Suprapubic skin (tissue), 4 donors: ENCODE measurements at regions not wholly inside any gene's neighbourhood (a gene's known extent, or its start where the extent isn't known, plus 50 kb on each side); places are given as distances from the start of the nearest gene placed in this dataset.
A peak's percentile ranks its signal among the peaks of the same experiment; 100 is the strongest.

Experiments
- DNase-seq, 2 donors: peaks; one replicate each; pipeline ENCODE4 v3.0.0-alpha.2; 2019; ENCODE audit warnings: low spot score in 2 of 2
- H3K27ac ChIP-seq: fragments of 200-600 bp; sonication (generic); one replicate; pipeline ENCODE4 v1.5.1; 2019
- H3K27me3 ChIP-seq: fragments of 200-600 bp; sonication (generic); one replicate; pipeline ENCODE4 v1.5.1; 2019
- H3K36me3 ChIP-seq: fragments of 200-600 bp; sonication (generic); one replicate; pipeline ENCODE4 v1.5.1; 2019
- H3K4me1 ChIP-seq: fragments of 200-600 bp; sonication (generic); one replicate; pipeline ENCODE4 v1.5.1; 2019
- H3K4me3 ChIP-seq: fragments of 200-600 bp; sonication (generic); one replicate; pipeline ENCODE4 v1.5.1; 2019; ENCODE audit warnings: mild to moderate bottlenecking
- H3K9me3 ChIP-seq: fragments of 200-600 bp; sonication (generic); one replicate; pipeline ENCODE4 v1.5.1; 2019
- EP300 ChIP-seq: sonication (generic); formaldehyde crosslinking; IDR thresholded peaks from one replicate; pipeline ENCODE4 v1.6.1; 2017; ENCODE audit warnings: antibody characterized with exemption
- POLR2A ChIP-seq, 2 donors: fragments of 450-650 bp; IDR thresholded peaks; one replicate each; pipeline ENCODE4 v1.6.1; 2017; ENCODE audit warnings: antibody characterized with exemption in 2 of 2, mild to moderate bottlenecking in 2 of 2, moderate library complexity in 2 of 2
- POLR2AphosphoS5 ChIP-seq, 3 donors: sonication (generic); formaldehyde crosslinking; IDR thresholded peaks; one replicate each; pipeline ENCODE4 v1.6.1; 2017; ENCODE audit warnings: antibody characterized with exemption in 3 of 3
- WGBS: methylation state at CpG from one replicate; pipeline ENCODE4 v1.1.5; 2018; 5-methylcytosine and 5-hydroxymethylcytosine counted together
- TF ChIP-seq, protein P1 (sequence below), 2 donors: fragments of 200-600 bp in 1 of 2; fragments of 450-650 bp in 1 of 2; sonication (generic) in 1 of 2; IDR thresholded peaks; one replicate each; pipeline ENCODE4 v1.5.1; 2016 to 2019; ENCODE audit warnings: antibody characterized with exemption in 2 of 2, mild to moderate bottlenecking in 1 of 2, moderate library complexity in 1 of 2

DNA sequence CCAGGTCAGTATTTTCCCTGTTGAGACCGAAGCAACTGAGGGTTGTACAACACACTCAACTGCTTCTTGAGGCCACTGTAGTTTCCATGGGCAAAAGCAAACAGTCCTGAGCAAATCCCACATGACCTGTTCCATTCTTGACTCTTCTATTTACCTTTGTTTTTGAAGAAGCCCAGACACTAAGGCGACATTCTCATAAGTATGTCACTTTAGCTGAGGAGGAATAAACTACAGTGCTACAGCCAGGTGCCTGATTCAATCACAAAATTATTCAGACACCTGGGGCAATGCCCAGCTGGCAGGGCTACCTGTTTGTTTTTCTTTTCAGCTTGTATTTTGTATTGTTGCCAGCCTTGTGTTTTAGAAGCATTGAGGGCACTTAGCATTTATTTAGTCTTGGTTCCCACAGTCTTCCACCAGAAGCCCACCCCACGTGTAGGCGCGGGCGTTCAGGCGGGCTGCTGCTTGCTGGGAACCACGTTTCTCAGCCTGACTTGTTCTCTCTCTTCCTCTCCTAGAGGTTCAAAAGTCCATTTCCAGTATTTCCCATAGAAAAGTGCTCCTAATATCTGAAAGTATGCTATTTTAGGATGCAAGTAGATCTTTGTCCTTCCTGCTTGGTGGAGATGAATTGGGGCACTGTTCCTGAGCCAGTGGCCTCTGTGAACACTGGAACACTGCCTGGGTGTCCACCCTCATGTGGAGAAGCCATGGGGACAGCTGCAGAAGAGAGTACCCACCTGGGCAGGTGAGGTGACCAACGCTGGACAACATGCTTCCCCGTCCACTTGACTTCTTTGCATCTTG, 99.0 kb upstream of the COPS8 start:
- no peak overlapping the region for H3K4me3 ChIP-seq
- H3K27ac ChIP-seq, result no peak overlapping the region
- no peaks in the 10 kb centered on the region for H3K27me3 ChIP-seq
- TF ChIP-seq, protein P1, sequence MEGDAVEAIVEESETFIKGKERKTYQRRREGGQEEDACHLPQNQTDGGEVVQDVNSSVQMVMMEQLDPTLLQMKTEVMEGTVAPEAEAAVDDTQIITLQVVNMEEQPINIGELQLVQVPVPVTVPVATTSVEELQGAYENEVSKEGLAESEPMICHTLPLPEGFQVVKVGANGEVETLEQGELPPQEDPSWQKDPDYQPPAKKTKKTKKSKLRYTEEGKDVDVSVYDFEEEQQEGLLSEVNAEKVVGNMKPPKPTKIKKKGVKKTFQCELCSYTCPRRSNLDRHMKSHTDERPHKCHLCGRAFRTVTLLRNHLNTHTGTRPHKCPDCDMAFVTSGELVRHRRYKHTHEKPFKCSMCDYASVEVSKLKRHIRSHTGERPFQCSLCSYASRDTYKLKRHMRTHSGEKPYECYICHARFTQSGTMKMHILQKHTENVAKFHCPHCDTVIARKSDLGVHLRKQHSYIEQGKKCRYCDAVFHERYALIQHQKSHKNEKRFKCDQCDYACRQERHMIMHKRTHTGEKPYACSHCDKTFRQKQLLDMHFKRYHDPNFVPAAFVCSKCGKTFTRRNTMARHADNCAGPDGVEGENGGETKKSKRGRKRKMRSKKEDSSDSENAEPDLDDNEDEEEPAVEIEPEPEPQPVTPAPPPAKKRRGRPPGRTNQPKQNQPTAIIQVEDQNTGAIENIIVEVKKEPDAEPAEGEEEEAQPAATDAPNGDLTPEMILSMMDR (IDR thresholded peaks at IDR 0.05), result no peak
- TF ChIP-seq EP300 (no peak), POLR2AphosphoS5 (IDR thresholded peaks at IDR 0.05) (no peak), POLR2A (IDR thresholded peaks at IDR 0.05) (no peak)
- WGBS, result 82% methylated on average over 10 of the region's 10 CpGs
- DNase-seq, result no peak
- H3K9me3 ChIP-seq, result peaks cover 4% of the 10 kb centered on the region
- peaks cover 13% of the 10 kb centered on the region for H3K4me1 ChIP-seq
- H3K36me3 ChIP-seq, result no peaks in the 10 kb centered on the region

DNA sequence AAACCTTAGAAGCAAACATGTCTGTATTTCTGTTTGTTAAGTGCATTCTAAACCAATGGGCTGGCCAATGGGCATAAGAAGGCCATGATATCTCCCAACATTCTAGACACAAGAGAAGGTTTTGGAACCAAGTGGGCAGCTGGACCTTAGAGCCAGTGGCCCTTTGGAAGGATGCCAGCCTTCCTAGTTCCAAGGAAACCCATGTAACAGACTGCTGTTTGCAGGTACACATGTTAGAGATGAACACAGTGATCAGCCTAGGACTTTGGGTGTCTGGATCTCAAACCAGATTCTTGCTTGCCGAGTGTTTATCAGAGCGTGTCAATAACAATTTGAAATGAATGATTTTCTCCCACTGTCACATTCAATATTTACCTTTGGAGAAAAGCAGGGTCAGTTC, 97.5 kb upstream of the COPS8 start:
- peak overlapping the region; percentile 77 for H3K27ac ChIP-seq
- TF ChIP-seq POLR2AphosphoS5 (IDR thresholded peaks at IDR 0.05) (no peak), POLR2A (IDR thresholded peaks at IDR 0.05) (no peak), EP300 (no peak)
- TF ChIP-seq, protein P1 (IDR thresholded peaks at IDR 0.05), result no peak
- peaks cover 13% of the 10 kb centered on the region for H3K4me1 ChIP-seq
- H3K4me3 ChIP-seq, result no peak overlapping the region
- DNase-seq, result no peak
- H3K27me3 ChIP-seq, result no peaks in the 10 kb centered on the region
- peaks cover under 1% of the 10 kb centered on the region for H3K9me3 ChIP-seq
- H3K36me3 ChIP-seq, result no peaks in the 10 kb centered on the region
- 85% methylated on average over 2 of the region's 2 CpGs for WGBS

DNA sequence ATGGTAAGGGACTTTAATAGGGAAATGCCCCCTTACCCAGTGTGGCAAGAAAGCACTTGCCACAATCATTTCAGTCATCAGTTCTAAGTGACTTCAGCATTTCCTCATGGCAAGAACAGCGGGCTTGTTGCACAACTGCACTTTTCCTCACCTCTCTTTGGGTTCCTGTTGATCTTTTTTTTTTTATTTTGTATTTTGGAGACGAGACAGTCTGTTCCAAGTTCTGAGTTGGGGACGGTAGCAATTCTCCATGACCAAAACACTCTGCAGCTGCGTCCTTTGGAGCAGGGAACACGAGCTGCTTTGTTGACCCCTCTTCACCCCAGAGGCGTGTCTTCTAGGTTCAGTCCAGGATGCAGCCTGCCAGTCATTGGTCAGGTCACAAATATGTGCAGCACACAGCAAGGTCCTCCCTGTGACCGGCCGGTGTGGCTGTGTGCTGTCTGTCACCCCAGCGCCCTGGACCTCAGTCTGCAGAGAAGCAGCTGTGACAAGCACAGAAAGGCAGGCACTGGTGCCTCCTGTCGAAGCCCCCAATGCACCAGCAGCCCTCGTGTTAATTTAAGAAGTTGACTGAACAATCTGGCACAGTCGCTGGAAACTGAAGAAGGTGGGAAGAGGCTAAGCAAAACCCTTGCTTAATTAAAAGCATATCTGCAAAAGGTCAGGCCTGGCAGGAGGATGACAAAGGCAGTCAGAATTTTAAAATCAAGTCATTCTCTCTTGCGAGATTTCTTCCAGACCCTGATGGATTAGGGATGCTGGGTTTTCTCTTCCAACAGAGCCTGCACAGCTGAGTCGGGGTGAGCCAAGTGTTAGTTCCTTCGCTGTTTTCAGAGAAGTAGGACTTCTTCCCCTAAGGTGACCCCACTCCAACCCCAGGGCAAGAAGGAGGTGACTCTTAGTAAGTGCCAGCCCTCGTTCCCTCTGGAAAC, 96.7 kb upstream of the COPS8 start:
- TF ChIP-seq, protein P1 (IDR thresholded peaks at IDR 0.05), result no peak
- peak; percentile 69 for TF ChIP-seq EP300
- TF ChIP-seq POLR2A (IDR thresholded peaks at IDR 0.05), result no peak
- peak in 2 of 3 donors; percentile 12 to 81 for TF ChIP-seq POLR2AphosphoS5 (IDR thresholded peaks at IDR 0.05)
- 55% methylated on average over 16 of the region's 16 CpGs for WGBS
- H3K4me1 ChIP-seq, result peaks cover 13% of the 10 kb centered on the region
- no peaks in the 10 kb centered on the region for H3K9me3 ChIP-seq
- DNase-seq, result peak; percentile 86 to 91
- H3K27ac ChIP-seq, result peak overlapping the region; percentile 77
- no peaks in the 10 kb centered on the region for H3K36me3 ChIP-seq
- no peaks in the 10 kb centered on the region for H3K27me3 ChIP-seq
- no peak overlapping the region for H3K4me3 ChIP-seq

DNA sequence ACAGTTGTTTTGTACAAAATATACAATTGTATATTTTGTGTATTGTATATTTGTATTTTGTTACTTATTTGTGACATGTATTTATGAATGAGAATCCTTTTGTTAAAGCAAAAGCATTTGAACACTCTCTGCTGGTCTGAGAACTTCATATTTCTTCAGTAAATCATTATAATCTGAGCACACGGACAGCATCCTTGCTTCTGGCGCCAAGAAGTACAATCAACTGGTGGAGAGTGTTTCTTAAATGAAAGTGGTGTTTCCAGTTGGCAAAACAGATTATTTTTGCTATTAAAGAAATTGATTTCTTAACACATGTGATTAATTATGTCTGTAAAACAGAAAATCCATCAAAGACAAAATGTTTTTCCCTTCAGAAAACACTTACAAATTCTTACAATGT, 95.1 kb upstream of the COPS8 start:
- peaks cover 13% of the 10 kb centered on the region for H3K4me1 ChIP-seq
- no peak overlapping the region for H3K27ac ChIP-seq
- H3K27me3 ChIP-seq, result no peaks in the 10 kb centered on the region
- TF ChIP-seq EP300, result no peak
- TF ChIP-seq, protein P1 (IDR thresholded peaks at IDR 0.05), result no peak
- no peak for TF ChIP-seq POLR2A (IDR thresholded peaks at IDR 0.05)
- TF ChIP-seq POLR2AphosphoS5 (IDR thresholded peaks at IDR 0.05), result no peak
- no peaks in the 10 kb centered on the region for H3K36me3 ChIP-seq
- no peak overlapping the region for H3K4me3 ChIP-seq
- H3K9me3 ChIP-seq, result no peaks in the 10 kb centered on the region
- WGBS, result 36% methylated on average over 2 of the region's 2 CpGs
- no peak for DNase-seq

DNA sequence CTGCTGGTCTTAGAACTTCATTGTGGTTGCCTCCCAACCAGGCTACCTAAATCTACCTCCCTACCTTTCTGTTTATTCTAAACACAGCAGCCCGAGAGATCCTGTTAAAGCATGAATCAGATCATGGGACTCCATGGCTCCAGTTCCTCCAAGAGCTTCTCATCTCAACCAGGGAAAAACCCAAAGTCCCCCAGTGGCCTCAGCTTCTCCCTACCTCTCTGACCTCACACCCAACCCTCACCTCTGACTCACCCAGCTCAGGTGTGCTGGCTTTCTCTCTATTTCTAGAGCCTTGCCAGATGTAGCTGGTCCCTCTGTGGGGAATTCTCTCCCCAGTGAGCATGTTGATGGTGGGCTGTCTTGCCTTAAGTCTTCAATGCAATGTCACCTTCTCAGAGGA, 93.8 kb upstream of the COPS8 start:
- Histone ChIP-seq H3K27ac (no peak overlapping the region), H3K4me3 (no peak overlapping the region), H3K9me3 (no peaks in the 10 kb centered on the region), H3K4me1 (peaks cover 13% of the 10 kb centered on the region), H3K36me3 (no peaks in the 10 kb centered on the region), H3K27me3 (peaks cover 7% of the 10 kb centered on the region)
- 92% methylated on average over 1 of the region's 1 CpG for WGBS
- DNase-seq, result no peak
- TF ChIP-seq EP300, result no peak
- TF ChIP-seq, protein P1 (IDR thresholded peaks at IDR 0.05), result no peak
- TF ChIP-seq POLR2A (IDR thresholded peaks at IDR 0.05), result no peak
- no peak for TF ChIP-seq POLR2AphosphoS5 (IDR thresholded peaks at IDR 0.05)
